GM10266 (cell line): ENCODE measurements at regions not wholly inside any gene's neighbourhood (a gene's known extent, or its start where the extent isn't known, plus 50 kb on each side); places are given as distances from the start of the nearest gene placed in this dataset.
A peak's percentile ranks its signal among the peaks of the same experiment; 100 is the strongest.

Source experiments
- DNase-seq: peaks from one replicate; pipeline ENCODE4 v3.0.0; 2012; ENCODE audit errors: extremely low spot score
- CTCF ChIP-seq: IDR thresholded peaks from 2 replicates; pipeline ENCODE4 v1.5.1; 2012; ENCODE audit warnings: mild to moderate bottlenecking, low read depth; ENCODE audit not compliant: control insufficient read depth, insufficient read depth; ENCODE audit errors: missing control alignments

- peak; percentile 74 for DNase-seq
- TF ChIP-seq CTCF = peak; percentile 84
Measured at GRCh38 chr1:25037174-25038074, 107.3 kb upstream of the RUNX3 start.

DNA sequence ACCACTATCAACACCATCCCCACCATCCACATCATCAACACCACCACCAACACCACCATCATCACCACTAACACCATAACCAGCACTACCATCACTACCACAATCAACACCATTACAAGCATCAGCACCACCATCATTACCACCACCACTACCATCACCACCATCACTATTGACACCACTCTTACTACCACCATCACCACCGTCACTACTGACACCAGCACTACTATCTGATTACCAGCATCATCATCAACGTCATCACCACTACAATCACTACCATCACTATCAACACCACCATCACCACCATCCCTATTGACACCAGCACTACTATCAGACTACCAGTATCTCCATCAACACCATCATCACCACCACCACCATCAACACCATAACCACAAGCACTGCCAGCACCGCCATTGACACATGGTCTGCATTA lies 106.1 kb upstream of the RUNX3 start:
- no peak for DNase-seq
- no peak for TF ChIP-seq CTCF

- DNase-seq = no peak
- TF ChIP-seq CTCF = no peak
Measured at GRCh38 chr1:25035523-25036116, 105.5 kb upstream of the RUNX3 start.

- no peak for DNase-seq
- TF ChIP-seq CTCF = no peak
Measured at GRCh38 chr1:25034736-25035522, 104.9 kb upstream of the RUNX3 start.

- no peak for TF ChIP-seq CTCF
- DNase-seq = peak; percentile 39
Measured at GRCh38 chr1:25033828-25034705, 104.0 kb upstream of the RUNX3 start.

DNA sequence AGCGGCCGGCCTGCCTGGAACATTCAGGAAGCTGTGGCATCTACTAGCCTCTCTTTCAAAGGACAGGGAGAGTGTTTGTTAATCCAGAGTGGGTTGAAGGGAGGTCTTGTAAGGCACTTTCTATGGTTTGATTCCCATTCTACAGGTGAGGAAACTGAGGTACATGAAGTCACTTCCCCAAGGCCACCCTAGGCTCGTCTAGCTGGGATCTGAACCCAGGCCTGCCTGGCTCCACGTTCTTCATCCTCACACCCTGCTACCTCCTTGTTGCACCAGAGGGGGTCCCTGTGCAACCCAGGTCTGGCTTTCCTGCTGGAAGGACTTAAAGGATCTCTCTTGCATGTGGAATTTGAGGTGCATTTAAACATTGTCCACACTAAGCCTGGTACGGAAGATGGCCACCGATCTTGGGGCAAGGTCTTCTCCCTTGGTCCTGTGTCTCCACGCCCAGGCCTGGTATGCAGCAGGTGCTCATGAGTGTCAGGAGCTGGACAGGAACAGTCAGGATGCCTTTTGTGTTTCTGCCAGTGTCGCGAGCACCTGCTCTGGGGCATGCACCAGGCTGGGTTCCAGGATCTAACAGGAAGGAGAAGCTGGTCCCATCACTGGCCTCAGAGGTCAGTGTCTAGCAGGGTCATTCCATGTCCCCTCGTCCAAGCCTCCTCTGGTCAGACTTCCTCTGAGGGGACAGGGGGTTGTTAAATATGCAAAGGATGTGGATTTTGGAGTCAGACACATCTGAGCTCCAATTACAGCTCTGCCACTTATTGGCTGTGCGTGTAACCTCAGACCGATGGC lies 103.2 kb upstream of the RUNX3 start:
- no peak for TF ChIP-seq CTCF
- DNase-seq = no peak
